ENCODE measurements at regions not wholly inside any gene's neighbourhood (a gene's known extent, or its start where the extent isn't known, plus 50 kb on each side); places are given as distances from the start of the nearest gene placed in this dataset.
A peak's percentile ranks its signal among the peaks of the same experiment; 100 is the strongest.

DNA sequence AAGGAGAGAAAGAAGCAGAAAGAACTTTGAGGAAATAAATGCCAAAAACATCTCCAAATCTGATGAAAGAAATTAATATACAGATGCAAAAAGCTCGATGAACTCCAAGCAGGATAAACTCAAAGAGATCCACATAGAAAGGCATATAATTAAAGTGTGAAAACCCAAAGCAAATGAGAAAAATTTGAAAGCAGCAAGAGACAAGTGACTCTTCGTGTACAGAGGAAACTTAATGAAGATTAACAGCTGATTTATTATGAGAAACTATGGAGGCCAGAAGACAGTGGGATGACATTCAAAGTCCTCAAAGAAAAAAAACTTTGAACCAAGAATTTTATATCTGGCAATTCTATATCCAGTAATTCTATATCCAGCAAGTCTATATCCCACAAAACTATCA is 163.0 kb upstream of the TMCC3 start:
- Histone ChIP-seq H3K4me3 (no peak overlapping the region), H3K4me1 (no peaks in the 10 kb centered on the region), H3K4me2 (no peak overlapping the region), H3K27ac (no peak overlapping the region), H3K9me3 (peaks cover 49% of the 10 kb centered on the region)
- ChIA-PET POLR2A (no interaction called here), CTCF (no interaction called here)
- peak in 1 of 2 experiments; percentile 18 for DNase-seq (ENCODE audit: low read depth in 1 of 2, low spot score in 1 of 2)
- TF ChIP-seq, protein P1, sequence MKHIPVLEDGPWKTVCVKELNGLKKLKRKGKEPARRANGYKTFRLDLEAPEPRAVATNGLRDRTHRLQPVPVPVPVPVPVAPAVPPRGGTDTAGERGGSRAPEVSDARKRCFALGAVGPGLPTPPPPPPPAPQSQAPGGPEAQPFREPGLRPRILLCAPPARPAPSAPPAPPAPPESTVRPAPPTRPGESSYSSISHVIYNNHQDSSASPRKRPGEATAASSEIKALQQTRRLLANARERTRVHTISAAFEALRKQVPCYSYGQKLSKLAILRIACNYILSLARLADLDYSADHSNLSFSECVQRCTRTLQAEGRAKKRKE (CRISPR knock-in tag; IDR thresholded peaks at IDR 0.05; ENCODE audit: low read depth) = no peak
- TF ChIP-seq HEYL (CRISPR knock-in tag; IDR thresholded peaks at IDR 0.05) (no peak), MYC (IDR thresholded peaks at IDR 0.05; ENCODE audit: borderline replicate concordance, low read length) (no peak), FOXS1 (CRISPR knock-in tag; IDR thresholded peaks at IDR 0.05) (no peak), RCOR1 (IDR thresholded peaks at IDR 0.05; ENCODE audit: low read depth, low read length) (no peak), NPAS2 (CRISPR knock-in tag; IDR thresholded peaks at IDR 0.05; ENCODE audit: borderline replicate concordance) (no peak), SREBF2 (IDR thresholded peaks at IDR 0.05) (no peak), TP53 (CRISPR knock-in tag; IDR thresholded peaks at IDR 0.05) (no peak), POLR2A (IDR thresholded peaks at IDR 0.05; ENCODE audit: low read length) (no peak), POLR2AphosphoS2 (conservative IDR thresholded peaks at IDR 0.05; ENCODE audit: low read length) (no peak)
- TF ChIP-seq, protein P2, sequence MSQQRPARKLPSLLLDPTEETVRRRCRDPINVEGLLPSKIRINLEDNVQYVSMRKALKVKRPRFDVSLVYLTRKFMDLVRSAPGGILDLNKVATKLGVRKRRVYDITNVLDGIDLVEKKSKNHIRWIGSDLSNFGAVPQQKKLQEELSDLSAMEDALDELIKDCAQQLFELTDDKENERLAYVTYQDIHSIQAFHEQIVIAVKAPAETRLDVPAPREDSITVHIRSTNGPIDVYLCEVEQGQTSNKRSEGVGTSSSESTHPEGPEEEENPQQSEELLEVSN (IDR thresholded peaks at IDR 0.05; ENCODE audit: borderline replicate concordance, low read depth) = no peak
- TF ChIP-seq, protein P3, sequence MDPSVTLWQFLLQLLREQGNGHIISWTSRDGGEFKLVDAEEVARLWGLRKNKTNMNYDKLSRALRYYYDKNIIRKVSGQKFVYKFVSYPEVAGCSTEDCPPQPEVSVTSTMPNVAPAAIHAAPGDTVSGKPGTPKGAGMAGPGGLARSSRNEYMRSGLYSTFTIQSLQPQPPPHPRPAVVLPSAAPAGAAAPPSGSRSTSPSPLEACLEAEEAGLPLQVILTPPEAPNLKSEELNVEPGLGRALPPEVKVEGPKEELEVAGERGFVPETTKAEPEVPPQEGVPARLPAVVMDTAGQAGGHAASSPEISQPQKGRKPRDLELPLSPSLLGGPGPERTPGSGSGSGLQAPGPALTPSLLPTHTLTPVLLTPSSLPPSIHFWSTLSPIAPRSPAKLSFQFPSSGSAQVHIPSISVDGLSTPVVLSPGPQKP (IDR thresholded peaks at IDR 0.05; ENCODE audit: low read depth, low read length) = no peak
- FAIRE-seq = no peak
- 3% methylated on average over 2 of the region's 2 CpGs for WGBS (ENCODE audit: missing lambda C conversion rate)
- ATAC-seq = no peak

DNA sequence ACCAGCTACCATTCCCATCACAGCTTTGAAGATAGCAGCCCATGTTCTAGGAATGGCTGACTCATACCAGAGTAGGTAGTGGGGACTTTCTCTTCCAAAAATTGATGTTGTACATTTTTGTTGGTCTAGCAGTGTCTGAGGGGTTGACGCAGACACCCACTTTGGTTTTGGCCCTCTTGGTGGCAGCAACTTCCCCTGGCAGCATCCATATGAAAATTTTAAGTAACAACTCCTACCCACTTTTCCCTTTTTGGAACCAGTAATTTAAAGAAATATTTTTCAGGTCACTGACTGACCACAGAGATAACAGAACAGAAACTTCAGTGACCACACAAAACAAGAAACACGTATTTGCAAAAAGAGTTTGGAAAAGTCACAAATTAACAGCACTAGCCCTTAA is 162.0 kb upstream of the TMCC3 start:
- no peak for FAIRE-seq
- Histone ChIP-seq H3K4me2 (no peak overlapping the region), H3K4me3 (no peak overlapping the region), H3K27ac (no peak overlapping the region), H3K9me3 (peaks cover 49% of the 10 kb centered on the region), H3K4me1 (no peaks in the 10 kb centered on the region)
- ATAC-seq = no peak
- no peak for DNase-seq (ENCODE audit: low read depth in 1 of 2, low spot score in 1 of 2)
- POLR2A ChIA-PET = no interaction called here
- CTCF ChIA-PET = no interaction called here
- TF ChIP-seq MAFK (IDR thresholded peaks at IDR 0.05; ENCODE audit: partially characterized antibody) (no peak), ZC3H11A (IDR thresholded peaks at IDR 0.05) (no peak), HOXB13 (CRISPR knock-in tag; IDR thresholded peaks at IDR 0.05; ENCODE audit: low read depth) (no peak), TFCP2L1 (CRISPR knock-in tag; IDR thresholded peaks at IDR 0.05) (no peak), POLR2A (IDR thresholded peaks at IDR 0.05; ENCODE audit: low read length) (no peak), NPAS2 (CRISPR knock-in tag; IDR thresholded peaks at IDR 0.05; ENCODE audit: borderline replicate concordance) (no peak), HOXA7 (CRISPR knock-in tag; IDR thresholded peaks at IDR 0.05) (no peak), TP53 (CRISPR knock-in tag; IDR thresholded peaks at IDR 0.05) (no peak)
- TF ChIP-seq, protein P2 (IDR thresholded peaks at IDR 0.05; ENCODE audit: borderline replicate concordance, low read depth) = no peak
- TF ChIP-seq, protein P4, sequence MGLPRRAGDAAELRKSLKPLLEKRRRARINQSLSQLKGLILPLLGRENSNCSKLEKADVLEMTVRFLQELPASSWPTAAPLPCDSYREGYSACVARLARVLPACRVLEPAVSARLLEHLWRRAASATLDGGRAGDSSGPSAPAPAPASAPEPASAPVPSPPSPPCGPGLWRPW (IDR thresholded peaks at IDR 0.05) = no peak
- 31% methylated on average over 2 of the region's 2 CpGs for WGBS (ENCODE audit: missing lambda C conversion rate)

DNA sequence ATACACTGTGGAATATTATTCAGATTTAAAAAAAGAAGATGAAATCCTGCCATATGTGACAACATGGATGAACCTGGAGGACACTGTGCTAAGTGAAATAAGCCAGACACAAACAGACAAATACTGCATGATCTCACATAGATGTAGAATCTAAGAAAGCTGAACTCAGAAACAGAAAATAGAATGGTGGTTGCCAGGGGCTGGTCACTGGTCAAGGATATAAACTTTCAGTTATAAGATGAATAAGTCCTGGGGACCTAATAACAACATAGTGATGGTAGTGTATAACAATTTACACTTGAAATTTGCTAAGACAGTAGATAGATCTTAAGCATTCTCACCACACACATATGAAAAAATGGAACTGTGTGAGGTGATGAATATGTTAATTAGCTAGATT is 161.3 kb upstream of the TMCC3 start:
- POLR2A ChIA-PET = no interaction called here
- TF ChIP-seq RNF2 (IDR thresholded peaks at IDR 0.05; ENCODE audit: borderline replicate concordance, low read depth) (no peak), HOXB5 (CRISPR knock-in tag; IDR thresholded peaks at IDR 0.05) (no peak), HEYL (CRISPR knock-in tag; IDR thresholded peaks at IDR 0.05) (no peak)

More for the DNA sequence above, 161.3 kb upstream of the TMCC3 start:
- ATAC-seq (no peak), FAIRE-seq (no peak), DNase-seq (ENCODE audit: low read depth in 1 of 2, low spot score in 1 of 2) (no peak)
- CTCF ChIA-PET = interaction anchor here (0.8 kb wide), 1 partner anchor 44 kb away, joined by 3 read pairs; no protein-coding TSS in a partner anchor
- peaks cover 49% of the 10 kb centered on the region for H3K9me3 ChIP-seq
- no peak overlapping the region for H3K4me3 ChIP-seq
- no peak overlapping the region for H3K4me2 ChIP-seq
- H3K27ac ChIP-seq = no peak overlapping the region
- H3K4me1 ChIP-seq = no peaks in the 10 kb centered on the region
